ENCODE measurements at regions not wholly inside any gene's neighbourhood (a gene's known extent, or its start where the extent isn't known, plus 50 kb on each side); places are given as distances from the start of the nearest gene placed in this dataset.

GRCh38 chr12:42967850-42968249 is 378.3 kb upstream of the PRICKLE1 start:
- Histone ChIP-seq H3K9ac (ENCODE audit: low read depth in 2 of 2, low read length in 2 of 2) (no peak overlapping the region), H3K36me3 (no peaks in the 10 kb centered on the region), H3K4me3 (no peak overlapping the region), H3K27ac (no peak overlapping the region), H3K4me1 (no peaks in the 10 kb centered on the region), H3K9me3 (no peaks in the 10 kb centered on the region), H3K27me3 (no peaks in the 10 kb centered on the region)
- intact Hi-C loops (cut with DNase I), result no loop called here
- TF ChIP-seq, protein P1, sequence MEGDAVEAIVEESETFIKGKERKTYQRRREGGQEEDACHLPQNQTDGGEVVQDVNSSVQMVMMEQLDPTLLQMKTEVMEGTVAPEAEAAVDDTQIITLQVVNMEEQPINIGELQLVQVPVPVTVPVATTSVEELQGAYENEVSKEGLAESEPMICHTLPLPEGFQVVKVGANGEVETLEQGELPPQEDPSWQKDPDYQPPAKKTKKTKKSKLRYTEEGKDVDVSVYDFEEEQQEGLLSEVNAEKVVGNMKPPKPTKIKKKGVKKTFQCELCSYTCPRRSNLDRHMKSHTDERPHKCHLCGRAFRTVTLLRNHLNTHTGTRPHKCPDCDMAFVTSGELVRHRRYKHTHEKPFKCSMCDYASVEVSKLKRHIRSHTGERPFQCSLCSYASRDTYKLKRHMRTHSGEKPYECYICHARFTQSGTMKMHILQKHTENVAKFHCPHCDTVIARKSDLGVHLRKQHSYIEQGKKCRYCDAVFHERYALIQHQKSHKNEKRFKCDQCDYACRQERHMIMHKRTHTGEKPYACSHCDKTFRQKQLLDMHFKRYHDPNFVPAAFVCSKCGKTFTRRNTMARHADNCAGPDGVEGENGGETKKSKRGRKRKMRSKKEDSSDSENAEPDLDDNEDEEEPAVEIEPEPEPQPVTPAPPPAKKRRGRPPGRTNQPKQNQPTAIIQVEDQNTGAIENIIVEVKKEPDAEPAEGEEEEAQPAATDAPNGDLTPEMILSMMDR (IDR thresholded peaks at IDR 0.05), result no peak
- DNase-seq, result no peak

DNA sequence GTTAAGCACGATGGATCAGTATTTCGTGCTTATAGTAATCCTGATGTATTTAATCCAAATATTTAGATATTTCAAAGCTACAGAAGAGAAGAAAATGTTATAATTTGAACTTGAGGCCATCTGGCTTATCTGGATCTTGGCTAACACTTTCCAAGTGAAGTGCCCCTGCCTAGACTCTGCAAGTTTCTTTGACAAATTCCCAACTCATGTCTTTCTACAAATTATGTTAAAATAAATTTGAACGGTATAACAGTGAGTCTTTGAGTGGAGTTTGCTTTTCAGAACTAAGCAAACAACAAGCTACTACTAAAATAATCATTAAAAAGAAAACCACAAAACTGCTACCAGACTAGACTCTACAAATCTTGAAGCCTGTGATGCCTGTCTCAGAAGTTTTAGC is 374.4 kb upstream of the PRICKLE1 start:
- TF ChIP-seq, protein P1 (IDR thresholded peaks at IDR 0.05), result no peak
- no peaks in the 10 kb centered on the region for H3K27me3 ChIP-seq
- no peak overlapping the region for H3K4me3 ChIP-seq
- H3K9me3 ChIP-seq, result no peaks in the 10 kb centered on the region
- H3K4me1 ChIP-seq, result no peaks in the 10 kb centered on the region
- no peak overlapping the region for H3K9ac ChIP-seq (ENCODE audit: low read depth in 2 of 2, low read length in 2 of 2)
- H3K36me3 ChIP-seq, result no peaks in the 10 kb centered on the region
- H3K27ac ChIP-seq, result no peak overlapping the region
- intact Hi-C loops (cut with DNase I), result no loop called here
- DNase-seq, result no peak

- Histone ChIP-seq H3K27me3 (no peaks in the 10 kb centered on the region), H3K4me3 (no peak overlapping the region), H3K36me3 (no peaks in the 10 kb centered on the region), H3K9ac (ENCODE audit: low read depth in 2 of 2, low read length in 2 of 2) (no peak overlapping the region), H3K27ac (no peak overlapping the region), H3K9me3 (no peaks in the 10 kb centered on the region), H3K4me1 (no peaks in the 10 kb centered on the region)
- no peak for DNase-seq
- intact Hi-C loops (cut with DNase I), result no loop called here
- TF ChIP-seq, protein P1 (IDR thresholded peaks at IDR 0.05), result no peak
These were observed 372.8 kb upstream of the PRICKLE1 start for GRCh38 chr12:42962384-42962783.

GRCh38 chr12:42961395-42961794 is 371.8 kb upstream of the PRICKLE1 start:
- intact Hi-C loops (cut with DNase I), result no loop called here
- DNase-seq, result no peak
- no peak overlapping the region for H3K27ac ChIP-seq
- no peaks in the 10 kb centered on the region for H3K9me3 ChIP-seq
- H3K4me3 ChIP-seq, result no peak overlapping the region
- TF ChIP-seq, protein P1 (IDR thresholded peaks at IDR 0.05), result no peak
- H3K9ac ChIP-seq (ENCODE audit: low read depth in 2 of 2, low read length in 2 of 2), result no peak overlapping the region
- no peaks in the 10 kb centered on the region for H3K4me1 ChIP-seq
- no peaks in the 10 kb centered on the region for H3K36me3 ChIP-seq
- no peaks in the 10 kb centered on the region for H3K27me3 ChIP-seq

- H3K36me3 ChIP-seq, result no peaks in the 10 kb centered on the region
- DNase-seq, result no peak
- H3K4me1 ChIP-seq, result no peaks in the 10 kb centered on the region
- H3K9me3 ChIP-seq, result no peaks in the 10 kb centered on the region
- H3K27ac ChIP-seq, result no peak overlapping the region
- TF ChIP-seq, protein P1 (IDR thresholded peaks at IDR 0.05), result no peak
- intact Hi-C loops (cut with DNase I), result no loop called here
- H3K9ac ChIP-seq (ENCODE audit: low read depth in 2 of 2, low read length in 2 of 2), result no peak overlapping the region
- H3K27me3 ChIP-seq, result no peaks in the 10 kb centered on the region
- no peak overlapping the region for H3K4me3 ChIP-seq
These were observed 370.6 kb upstream of the PRICKLE1 start for GRCh38 chr12:42960087-42960527.

DNA sequence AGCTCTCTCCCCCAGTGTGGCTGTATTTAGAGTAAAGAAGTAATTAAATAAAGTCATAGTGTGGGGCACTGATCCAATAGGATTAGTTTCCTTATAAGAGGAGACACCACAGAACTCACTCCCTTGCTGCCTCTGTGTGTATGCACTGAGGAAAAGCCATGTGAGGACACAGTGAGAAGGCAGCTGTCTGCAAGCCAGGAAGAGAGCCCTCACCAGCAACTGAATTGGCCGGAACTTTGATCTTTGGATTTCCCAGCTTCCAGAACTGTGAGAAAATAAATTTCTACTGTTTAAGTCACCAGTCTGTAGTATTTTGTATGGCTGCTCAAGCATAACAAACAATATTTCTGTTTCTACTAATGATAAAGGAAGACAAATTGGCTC is 368.7 kb upstream of the PRICKLE1 start:
- no peaks in the 10 kb centered on the region for H3K4me1 ChIP-seq
- H3K27me3 ChIP-seq, result no peaks in the 10 kb centered on the region
- H3K36me3 ChIP-seq, result no peaks in the 10 kb centered on the region
- intact Hi-C loops (cut with DNase I), result no loop called here
- no peak overlapping the region for H3K27ac ChIP-seq
- no peak overlapping the region for H3K9ac ChIP-seq (ENCODE audit: low read depth in 2 of 2, low read length in 2 of 2)
- DNase-seq, result no peak
- H3K9me3 ChIP-seq, result no peaks in the 10 kb centered on the region
- TF ChIP-seq, protein P1 (IDR thresholded peaks at IDR 0.05), result no peak
- no peak overlapping the region for H3K4me3 ChIP-seq
